HUES64 (cell line): ENCODE measurements at regions not wholly inside any gene's neighbourhood (a gene's known extent, or its start where the extent isn't known, plus 50 kb on each side); places are given as distances from the start of the nearest gene placed in this dataset.

Source experiments
- H3K27ac ChIP-seq: 2 replicates; pipeline ENCODE4 v1.7.0; 2013; ENCODE audit warnings: low read depth, low read length, inconsistent platforms
- H3K27me3 ChIP-seq: 2 replicates; pipeline ENCODE4 v1.6.1; 2013; ENCODE audit warnings: mild to moderate bottlenecking, low read length; ENCODE audit not compliant: insufficient read depth
- H3K36me3 ChIP-seq: 2 replicates; pipeline ENCODE4 v1.6.1; 2013; ENCODE audit warnings: mild to moderate bottlenecking, low read length; ENCODE audit not compliant: insufficient read depth
- H3K4me1 ChIP-seq: 2 replicates; pipeline ENCODE4 v1.6.1; 2013; ENCODE audit warnings: mild to moderate bottlenecking, low read length, moderate library complexity; ENCODE audit not compliant: insufficient read depth
- H3K4me3 ChIP-seq: 2 replicates; pipeline ENCODE4 v1.5.1; 2013; ENCODE audit warnings: mild to moderate bottlenecking, low read length, moderate library complexity
- H3K9ac ChIP-seq: 2 replicates; pipeline ENCODE4 v1.6.1; 2013; ENCODE audit warnings: mild to moderate bottlenecking, low read depth, low read length
- H3K9me3 ChIP-seq: 2 replicates; pipeline ENCODE4 v1.6.1; 2013; ENCODE audit warnings: low read depth, low read length; ENCODE audit not compliant: insufficient read depth
- WGBS: fragments of 150-250, 120-280 bp; methylation state at CpG from one replicate; pipeline ENCODE4 v1.1.7; 2013; ENCODE audit warnings: missing lambda C conversion rate; 5-methylcytosine and 5-hydroxymethylcytosine counted together

GRCh38 chrX:69036674-69037573 is 128.3 kb downstream of the PJA1 start:
- no peaks in the 10 kb centered on the region for H3K27me3 ChIP-seq
- H3K36me3 ChIP-seq = no peaks in the 10 kb centered on the region
- H3K4me3 ChIP-seq = no peak overlapping the region
- H3K9ac ChIP-seq = no peak overlapping the region
- H3K4me1 ChIP-seq = no peaks in the 10 kb centered on the region; the same call in 1 of the 2 replicates
- H3K27ac ChIP-seq = no peak overlapping the region
- WGBS = 55% methylated on average over 14 of the region's 14 CpGs
- H3K9me3 ChIP-seq = no peaks in the 10 kb centered on the region

GRCh38 chrX:69034451-69034850 is 130.8 kb downstream of the PJA1 start:
- Histone ChIP-seq H3K9me3 (no peaks in the 10 kb centered on the region), H3K4me3 (no peak overlapping the region), H3K27me3 (no peaks in the 10 kb centered on the region), H3K36me3 (no peaks in the 10 kb centered on the region), H3K27ac (no peak overlapping the region), H3K4me1 (peaks cover 10% of the 10 kb centered on the region), H3K9ac (no peak overlapping the region)
- WGBS = 88% methylated on average over 5 of the region's 6 CpGs

GRCh38 chrX:69033936-69034335 is 131.3 kb downstream of the PJA1 start:
- WGBS = 73% methylated on average over 6 of the region's 6 CpGs
- Histone ChIP-seq H3K4me3 (no peak overlapping the region), H3K36me3 (no peaks in the 10 kb centered on the region), H3K9ac (no peak overlapping the region), H3K4me1 (peaks cover 11% of the 10 kb centered on the region), H3K27ac (no peak overlapping the region), H3K9me3 (no peaks in the 10 kb centered on the region), H3K27me3 (no peaks in the 10 kb centered on the region)

GRCh38 chrX:69032601-69033000 is 132.7 kb downstream of the PJA1 start:
- no peak overlapping the region for H3K27ac ChIP-seq
- no peaks in the 10 kb centered on the region for H3K36me3 ChIP-seq
- H3K9me3 ChIP-seq = no peaks in the 10 kb centered on the region
- WGBS = 71% methylated on average over 1 of the region's 1 CpG
- no peak overlapping the region for H3K4me3 ChIP-seq
- H3K9ac ChIP-seq = no peak overlapping the region
- H3K27me3 ChIP-seq = no peaks in the 10 kb centered on the region
- H3K4me1 ChIP-seq = peaks cover 11% of the 10 kb centered on the region

- Histone ChIP-seq H3K9me3 (no peaks in the 10 kb centered on the region), H3K27ac (no peak overlapping the region), H3K9ac (no peak overlapping the region), H3K27me3 (no peaks in the 10 kb centered on the region), H3K4me1 (peaks cover 11% of the 10 kb centered on the region; the same call in 1 of the 2 replicates), H3K36me3 (no peaks in the 10 kb centered on the region), H3K4me3 (no peak overlapping the region)
- 86% methylated on average over 2 of the region's 2 CpGs for WGBS
Observed at GRCh38 chrX:69031971-69032391, 133.3 kb downstream of the PJA1 start.

GRCh38 chrX:69031181-69031580 is 134.1 kb downstream of the PJA1 start:
- H3K9me3 ChIP-seq = no peaks in the 10 kb centered on the region
- no peak overlapping the region for H3K27ac ChIP-seq
- H3K9ac ChIP-seq = no peak overlapping the region
- no peaks in the 10 kb centered on the region for H3K36me3 ChIP-seq
- H3K27me3 ChIP-seq = no peaks in the 10 kb centered on the region
- WGBS = 49% methylated on average over 3 of the region's 3 CpGs
- H3K4me3 ChIP-seq = no peak overlapping the region
- H3K4me1 ChIP-seq = peaks cover 11% of the 10 kb centered on the region; the same call in 1 of the 2 replicates

GRCh38 chrX:69029771-69030170 is 135.5 kb downstream of the PJA1 start:
- Histone ChIP-seq H3K9ac (no peak overlapping the region), H3K36me3 (no peaks in the 10 kb centered on the region), H3K9me3 (no peaks in the 10 kb centered on the region), H3K27me3 (no peaks in the 10 kb centered on the region), H3K27ac (peak overlapping the region; percentile 64; the same call in 1 of the 2 replicates), H3K4me3 (no peak overlapping the region), H3K4me1 (peaks cover 11% of the 10 kb centered on the region; the same call in 1 of the 2 replicates)
- 71% methylated on average over 7 of the region's 7 CpGs for WGBS

GRCh38 chrX:69028761-69029120 is 136.5 kb downstream of the PJA1 start:
- H3K4me1 ChIP-seq = peaks cover 11% of the 10 kb centered on the region; the same call in 1 of the 2 replicates
- H3K9me3 ChIP-seq = no peaks in the 10 kb centered on the region
- H3K9ac ChIP-seq = no peak overlapping the region
- no peaks in the 10 kb centered on the region for H3K27me3 ChIP-seq
- no peak overlapping the region for H3K27ac ChIP-seq
- H3K36me3 ChIP-seq = no peaks in the 10 kb centered on the region
- H3K4me3 ChIP-seq = no peak overlapping the region
- WGBS = 89% methylated on average over 1 of the region's 1 CpG

- H3K4me1 ChIP-seq = peaks cover 11% of the 10 kb centered on the region; the same call in 1 of the 2 replicates
- no peaks in the 10 kb centered on the region for H3K36me3 ChIP-seq
- no peaks in the 10 kb centered on the region for H3K27me3 ChIP-seq
- no peaks in the 10 kb centered on the region for H3K9me3 ChIP-seq
- H3K27ac ChIP-seq = no peak overlapping the region
- 88% methylated on average over 6 of the region's 8 CpGs for WGBS
- H3K9ac ChIP-seq = no peak overlapping the region
- H3K4me3 ChIP-seq = no peak overlapping the region
Observed at GRCh38 chrX:69028006-69028760, 137.1 kb downstream of the PJA1 start.

GRCh38 chrX:69027181-69028005 is 137.9 kb downstream of the PJA1 start:
- H3K4me1 ChIP-seq = peaks cover 11% of the 10 kb centered on the region; the same call in 1 of the 2 replicates
- H3K27me3 ChIP-seq = no peaks in the 10 kb centered on the region

More at GRCh38 chrX:69027181-69028005, 137.9 kb downstream of the PJA1 start:
- Histone ChIP-seq H3K27ac (no peak overlapping the region), H3K9me3 (no peaks in the 10 kb centered on the region), H3K4me3 (no peak overlapping the region), H3K36me3 (no peaks in the 10 kb centered on the region), H3K9ac (no peak overlapping the region)
- WGBS = 86% methylated on average over 11 of the region's 11 CpGs
